ENCODE measurements at regions not wholly inside any gene's neighbourhood (a gene's known extent, or its start where the extent isn't known, plus 50 kb on each side); places are given as distances from the start of the nearest gene placed in this dataset.

GRCh38 chr5:158492841-158493242 lies 606.9 kb downstream of the EBF1 start:
- no peak for DNase-seq (ENCODE audit: low spot score)
- intact Hi-C loops (cut with DNase I) = no loop called here

GRCh38 chr5:158492136-158492535 lies 607.6 kb downstream of the EBF1 start:
- intact Hi-C loops (cut with DNase I) = no loop called here
- DNase-seq (ENCODE audit: low spot score) = no peak

GRCh38 chr5:158487664-158488063 lies 612.1 kb downstream of the EBF1 start:
- no peak for DNase-seq (ENCODE audit: low spot score)
- intact Hi-C loops (cut with DNase I) = no loop called here

GRCh38 chr5:158487156-158487555 lies 612.6 kb downstream of the EBF1 start:
- no peak for DNase-seq (ENCODE audit: low spot score)
- intact Hi-C loops (cut with DNase I) = no loop called here

- no peak for DNase-seq (ENCODE audit: low spot score)
- intact Hi-C loops (cut with DNase I) = no loop called here
Measured at GRCh38 chr5:158486566-158486965, 613.1 kb downstream of the EBF1 start.

- intact Hi-C loops (cut with DNase I) = no loop called here
- no peak for DNase-seq (ENCODE audit: low spot score)
Measured at GRCh38 chr5:158485604-158486081, 614.1 kb downstream of the EBF1 start.

GRCh38 chr5:158485047-158485446 lies 614.7 kb downstream of the EBF1 start:
- DNase-seq (ENCODE audit: low spot score) = no peak
- intact Hi-C loops (cut with DNase I) = no loop called here

GRCh38 chr5:158484150-158484549 lies 615.6 kb downstream of the EBF1 start:
- no peak for DNase-seq (ENCODE audit: low spot score)
- intact Hi-C loops (cut with DNase I) = loop anchor here (5.0 kb wide), 1 partner anchor 57 kb away; no protein-coding TSS in a partner anchor

GRCh38 chr5:158483281-158483860 lies 616.3 kb downstream of the EBF1 start:
- intact Hi-C loops (cut with DNase I) = loop anchor here (5.0 kb wide), 1 partner anchor 56 kb away; no protein-coding TSS in a partner anchor
- no peak for DNase-seq (ENCODE audit: low spot score)

GRCh38 chr5:158482125-158482524 lies 617.6 kb downstream of the EBF1 start:
- intact Hi-C loops (cut with DNase I) = loop anchor here (5.0 kb wide), 1 partner anchor 55 kb away; no protein-coding TSS in a partner anchor
- no peak for DNase-seq (ENCODE audit: low spot score)

GRCh38 chr5:158478139-158478538 lies 619.2 kb upstream of the CLINT1 start:
- intact Hi-C loops (cut with DNase I) = no loop called here
- no peak for DNase-seq (ENCODE audit: low spot score)

GRCh38 chr5:158477214-158477613 lies 618.3 kb upstream of the CLINT1 start:
- no peak for DNase-seq (ENCODE audit: low spot score)
- intact Hi-C loops (cut with DNase I) = no loop called here

- intact Hi-C loops (cut with DNase I) = no loop called here
- no peak for DNase-seq (ENCODE audit: low spot score)
Measured at GRCh38 chr5:158473016-158473635, 614.2 kb upstream of the CLINT1 start.

GRCh38 chr5:158471535-158471924 lies 612.6 kb upstream of the CLINT1 start:
- DNase-seq (ENCODE audit: low spot score) = no peak
- intact Hi-C loops (cut with DNase I) = no loop called here

GRCh38 chr5:158470764-158471534 lies 612.0 kb upstream of the CLINT1 start:
- intact Hi-C loops (cut with DNase I) = no loop called here
- no peak for DNase-seq (ENCODE audit: low spot score)

GRCh38 chr5:158468444-158468843 lies 609.5 kb upstream of the CLINT1 start:
- no peak for DNase-seq (ENCODE audit: low spot score)
- intact Hi-C loops (cut with DNase I) = no loop called here

- DNase-seq (ENCODE audit: low spot score) = no peak
- intact Hi-C loops (cut with DNase I) = no loop called here
Measured at GRCh38 chr5:158466191-158466590, 607.2 kb upstream of the CLINT1 start.

GRCh38 chr5:158465086-158465972 lies 606.4 kb upstream of the CLINT1 start:
- DNase-seq (ENCODE audit: low spot score) = no peak
- intact Hi-C loops (cut with DNase I) = no loop called here

- intact Hi-C loops (cut with DNase I) = no loop called here
- no peak for DNase-seq (ENCODE audit: low spot score)
Measured at GRCh38 chr5:158464383-158464782, 605.4 kb upstream of the CLINT1 start.

- intact Hi-C loops (cut with DNase I) = no loop called here
- no peak for DNase-seq (ENCODE audit: low spot score)
Measured at GRCh38 chr5:158463938-158464337, 605.0 kb upstream of the CLINT1 start.

Measured in cardiac septum (tissue), 1 donor.